HEK293 (cell line): ENCODE measurements at regions not wholly inside any gene's neighbourhood (a gene's known extent, or its start where the extent isn't known, plus 50 kb on each side); places are given as distances from the start of the nearest gene placed in this dataset.

Source experiments
- CTCF ChIA-PET: fragments of 350-600 bp; formaldehyde crosslinking; extraction: SDS; loops from one replicate; lab custom pipeline; 2021; ENCODE audit warnings: antibody characterized with exemption; lab: Yijun Ruan, JAX
- POLR2A ChIA-PET: fragments of 300-600 bp; formaldehyde crosslinking; extraction: SDS; loops from one replicate; lab custom pipeline; 2020; ENCODE audit warnings: antibody characterized with exemption, inconsistent platforms; lab: Yijun Ruan, JAX
- H3K27ac ChIP-seq: fragments of 200-500 bp; sonication (Bioruptor generic); 2 replicates; pipeline ENCODE4 v1.5.1; 2014; ENCODE audit warnings: low read depth, low read length, control low read depth, inconsistent platforms; ENCODE audit errors: extremely low read depth
- H3K36me3 ChIP-seq, 2 experiments: fragments of 200-500 bp in 1 of 2; sonication (Bioruptor generic) in 1 of 2; 1 replicate in 1 of 2; 2 replicates in 1 of 2; pipeline ENCODE4 v1.5.1; 2014 to 2017; ENCODE audit warnings: inconsistent platforms in 2 of 2, low read length in 2 of 2; ENCODE audit not compliant: control insufficient read depth in 2 of 2, insufficient read depth in 1 of 2
- H3K4me1 ChIP-seq: fragments of 200-500 bp; sonication (Bioruptor generic); 2 replicates; pipeline ENCODE4 v1.5.1; 2014; ENCODE audit warnings: mild to moderate bottlenecking, low read length, inconsistent platforms; ENCODE audit not compliant: control insufficient read depth, insufficient read depth
- H3K4me3 ChIP-seq: 2 replicates; pipeline ENCODE4 v1.5.1; 2011; ENCODE audit warnings: low read depth, mild to moderate bottlenecking, control low read depth, low read length, moderate library complexity
- H3K9me3 ChIP-seq: fragments of 200-500 bp; sonication (Bioruptor generic); 2 replicates; pipeline ENCODE4 v1.5.1; 2014; ENCODE audit warnings: low read depth, low read length, inconsistent platforms; ENCODE audit not compliant: control insufficient read depth, insufficient read depth
- GLIS1 ChIP-seq: fragments of 450-650 bp; formaldehyde crosslinking; IDR thresholded peaks from 2 replicates; pipeline ENCODE4 v1.5.1; 2016; ENCODE audit warnings: missing biosample characterization, missing genetic modification characterization
- INSM2 ChIP-seq: fragments of 450-650 bp; formaldehyde crosslinking; IDR thresholded peaks from 2 replicates; pipeline ENCODE4 v1.5.1; 2016; ENCODE audit warnings: missing biosample characterization, missing genetic modification characterization
- KLF10 ChIP-seq: fragments of 450-650 bp; IDR thresholded peaks from 2 replicates; pipeline ENCODE4 v1.5.1; 2018; ENCODE audit warnings: missing biosample characterization, mild to moderate bottlenecking, missing genetic modification characterization
- TRIM28 ChIP-seq: IDR thresholded peaks from 2 replicates; pipeline ENCODE4 v1.6.1; 2011; ENCODE audit warnings: low read length, control low read depth, borderline replicate concordance
- YY2 ChIP-seq: fragments of 450-650 bp; formaldehyde crosslinking; IDR thresholded peaks from 2 replicates; pipeline ENCODE4 v1.5.1; 2016; ENCODE audit warnings: missing biosample characterization, missing genetic modification characterization
- ZBTB11 ChIP-seq: fragments of 450-650 bp; formaldehyde crosslinking; conservative IDR thresholded peaks from 2 replicates; pipeline ENCODE4 v1.5.1; 2016; ENCODE audit warnings: low read depth, missing biosample characterization, missing genetic modification characterization
- ZBTB26 ChIP-seq: fragments of 450-650 bp; formaldehyde crosslinking; optimal IDR thresholded peaks from 2 replicates; pipeline ENCODE3; 2016; ENCODE audit warnings: missing biosample characterization, mild to moderate bottlenecking, missing genetic modification characterization
- ZFP41 ChIP-seq: fragments of 450-650 bp; formaldehyde crosslinking; IDR thresholded peaks from 2 replicates; pipeline ENCODE4 v1.5.1; 2016; ENCODE audit warnings: missing biosample characterization, missing genetic modification characterization, borderline replicate concordance
- ZNF133 ChIP-seq: fragments of 450-650 bp; formaldehyde crosslinking; IDR thresholded peaks from 2 replicates; pipeline ENCODE4 v1.5.1; 2016; ENCODE audit warnings: missing biosample characterization, missing genetic modification characterization
- ZNF138 ChIP-seq: fragments of 450-650 bp; formaldehyde crosslinking; IDR thresholded peaks from 2 replicates; pipeline ENCODE4 v1.5.1; 2016; ENCODE audit warnings: missing biosample characterization, missing genetic modification characterization, borderline replicate concordance
- ZNF18 ChIP-seq: fragments of 450-650 bp; formaldehyde crosslinking; IDR thresholded peaks from 2 replicates; pipeline ENCODE4 v1.5.1; 2016; ENCODE audit warnings: missing biosample characterization, missing genetic modification characterization
- ZNF2 ChIP-seq: fragments of 450-650 bp; formaldehyde crosslinking; IDR thresholded peaks from 2 replicates; pipeline ENCODE4 v1.5.1; 2016; ENCODE audit warnings: missing biosample characterization, missing genetic modification characterization
- ZNF211 ChIP-seq: fragments of 450-650 bp; formaldehyde crosslinking; IDR thresholded peaks from 2 replicates; pipeline ENCODE4 v1.5.1; 2016; ENCODE audit warnings: low read depth, missing biosample characterization, missing genetic modification characterization
- ZNF214 ChIP-seq: fragments of 450-650 bp; formaldehyde crosslinking; IDR thresholded peaks from 2 replicates; pipeline ENCODE4 v1.5.1; 2017; ENCODE audit warnings: missing biosample characterization, mild to moderate bottlenecking, missing genetic modification characterization, borderline replicate concordance
- ZNF366 ChIP-seq: fragments of 450-650 bp; formaldehyde crosslinking; conservative IDR thresholded peaks from 2 replicates; pipeline ENCODE4 v1.5.1; 2016; ENCODE audit warnings: missing biosample characterization, missing genetic modification characterization
- ZNF623 ChIP-seq: fragments of 450-650 bp; formaldehyde crosslinking; IDR thresholded peaks from 2 replicates; pipeline ENCODE4 v1.5.1; 2016; ENCODE audit warnings: missing biosample characterization, missing genetic modification characterization
- ZNF629 ChIP-seq: fragments of 450-650 bp; formaldehyde crosslinking; IDR thresholded peaks from 2 replicates; pipeline ENCODE4 v1.5.1; 2017; ENCODE audit warnings: missing biosample characterization, missing genetic modification characterization
- ZNF677 ChIP-seq: fragments of 450-650 bp; IDR thresholded peaks from 2 replicates; pipeline ENCODE4 v1.5.0; 2018; ENCODE audit warnings: missing biosample characterization, mild to moderate bottlenecking, missing genetic modification characterization, moderate library complexity
- ZNF704 ChIP-seq: fragments of 450-650 bp; formaldehyde crosslinking; IDR thresholded peaks from 2 replicates; pipeline ENCODE4 v1.5.1; 2016; ENCODE audit warnings: missing biosample characterization, missing genetic modification characterization
- ZNF768 ChIP-seq: fragments of 450-650 bp; formaldehyde crosslinking; IDR thresholded peaks from 2 replicates; pipeline ENCODE4 v1.5.1; 2018; ENCODE audit warnings: missing biosample characterization, mild to moderate bottlenecking, missing genetic modification characterization

- no peaks in the 10 kb centered on the region for H3K4me1 ChIP-seq
- H3K27ac ChIP-seq, result no peak overlapping the region
- no peak for TF ChIP-seq ZNF133 (tag by site-specific recombination)
- TF ChIP-seq TRIM28, result no peak
- no peak for TF ChIP-seq GLIS1
- no peak for TF ChIP-seq ZBTB26 (tag by site-specific recombination)
- TF ChIP-seq ZNF366 (tag by site-specific recombination), result no peak
- no peak for TF ChIP-seq ZNF138
- no peak for TF ChIP-seq ZBTB11 (tag by site-specific recombination)
- TF ChIP-seq ZNF629 (tag by site-specific recombination), result no peak
- no peak for TF ChIP-seq ZNF214 (tag by site-specific recombination)
- no peak for TF ChIP-seq ZNF2
- no peak for TF ChIP-seq ZNF623 (tag by site-specific recombination)
- TF ChIP-seq ZFP41 (tag by site-specific recombination), result no peak
- TF ChIP-seq KLF10 (tag by site-specific recombination), result no peak
- TF ChIP-seq ZNF211, result no peak
- no peak for TF ChIP-seq ZNF768 (tag by site-specific recombination)
- TF ChIP-seq ZNF18, result no peak
- no peak for TF ChIP-seq INSM2 (tag by site-specific recombination)
- TF ChIP-seq ZNF677 (tag by site-specific recombination), result no peak
- TF ChIP-seq YY2 (tag by site-specific recombination), result no peak
- TF ChIP-seq ZNF704 (tag by site-specific recombination), result no peak
- TF ChIP-seq, all 188 proteins: peak for 0
- no peaks in the 10 kb centered on the region for H3K9me3 ChIP-seq
- POLR2A ChIA-PET, result no interaction called here
- no peaks in the 10 kb centered on the region for H3K36me3 ChIP-seq
- H3K4me3 ChIP-seq, result no peak overlapping the region
- CTCF ChIA-PET, result no interaction called here
These were observed 118.2 kb downstream of the VCX2 start for GRCh38 chrX:8052909-8053308.
